Liver (tissue), 8 donors: ENCODE measurements at regions not wholly inside any gene's neighbourhood (a gene's known extent, or its start where the extent isn't known, plus 50 kb on each side); places are given as distances from the start of the nearest gene placed in this dataset.

Experiments used
- DNase-seq: peaks from one replicate; pipeline ENCODE4 v3.0.0-alpha.2; 2017; ENCODE audit warnings: low spot score
- H3K27ac ChIP-seq, 2 donors: one replicate each; pipeline ENCODE4 v1.7.0; 2013; ENCODE audit warnings: inconsistent platforms in 2 of 2, low read length in 2 of 2, control low read depth in 1 of 2, low read depth in 1 of 2, mild to moderate bottlenecking in 1 of 2
- H3K27me3 ChIP-seq, 4 donors: one replicate each; pipeline versions ENCODE4 v1.6.1 to v1.7.0; 2013; ENCODE audit warnings: low read length in 3 of 4, inconsistent platforms in 1 of 4, mild to moderate bottlenecking in 1 of 4, moderate library complexity in 1 of 4; ENCODE audit not compliant: control insufficient read depth in 4 of 4, insufficient read depth in 4 of 4
- H3K36me3 ChIP-seq, 4 donors: one replicate each; pipeline versions ENCODE4 v1.6.1 to v1.7.0; 2013; ENCODE audit warnings: low read length in 3 of 4, mild to moderate bottlenecking in 3 of 4, low read depth in 1 of 4, moderate library complexity in 1 of 4; ENCODE audit not compliant: control insufficient read depth in 4 of 4, insufficient read depth in 3 of 4
- H3K4me1 ChIP-seq, 4 donors: one replicate each; pipeline versions ENCODE4 v1.6.1 to v1.7.0; 2013; ENCODE audit warnings: low read length in 3 of 4, mild to moderate bottlenecking in 3 of 4, moderate library complexity in 1 of 4; ENCODE audit not compliant: control insufficient read depth in 4 of 4, insufficient read depth in 4 of 4
- H3K4me3 ChIP-seq, 3 donors: one replicate each; pipeline versions ENCODE4 v1.6.1 to v1.7.0; 2013; ENCODE audit warnings: low read length in 3 of 3, control low read depth in 1 of 3, low read depth in 1 of 3, mild to moderate bottlenecking in 1 of 3
- H3K9ac ChIP-seq, 2 donors: one replicate each; pipeline ENCODE4 v1.7.0; 2013; ENCODE audit warnings: low read length in 2 of 2, mild to moderate bottlenecking in 2 of 2, moderate library complexity in 2 of 2, control low read depth in 1 of 2, low read depth in 1 of 2
- H3K9me3 ChIP-seq, 4 donors: one replicate each; pipeline versions ENCODE4 v1.6.1 to v1.7.0; 2013; ENCODE audit warnings: low read length in 3 of 4; ENCODE audit not compliant: control insufficient read depth in 4 of 4
- EGR1 ChIP-seq, 2 donors: IDR thresholded peaks; 2 replicates each; pipeline ENCODE4 v1.6.1; 2016 to 2018; ENCODE audit warnings: antibody characterized with exemption in 2 of 2, low read depth in 2 of 2
- FOXA1 ChIP-seq: IDR thresholded peaks from 2 replicates; pipeline ENCODE4 v1.6.1; 2016; ENCODE audit warnings: antibody characterized with exemption
- GABPA ChIP-seq, 2 donors: IDR thresholded peaks in 1 of 2; conservative IDR thresholded peaks in 1 of 2; 2 replicates each; pipeline ENCODE4 v1.6.1; 2016; ENCODE audit warnings: antibody characterized with exemption in 2 of 2, mild to moderate bottlenecking in 1 of 2, moderate library complexity in 1 of 2
- HNF4A ChIP-seq, 2 donors: conservative IDR thresholded peaks; 2 replicates each; pipeline ENCODE4 v1.6.1; 2016; ENCODE audit warnings: antibody characterized with exemption in 2 of 2, mild to moderate bottlenecking in 2 of 2
- HNF4G ChIP-seq: IDR thresholded peaks from 2 replicates; pipeline ENCODE4 v1.6.1; 2016; ENCODE audit warnings: antibody characterized with exemption
- RAD21 ChIP-seq, 2 donors: IDR thresholded peaks; 2 replicates each; pipeline ENCODE4 v1.6.1; 2016; ENCODE audit warnings: antibody characterized with exemption in 2 of 2, mild to moderate bottlenecking in 2 of 2
- RXRA ChIP-seq, 2 donors: IDR thresholded peaks; 2 replicates each; pipeline ENCODE4 v1.6.1; 2017 to 2018; ENCODE audit warnings: antibody characterized with exemption in 2 of 2, mild to moderate bottlenecking in 1 of 2
- SP1 ChIP-seq: IDR thresholded peaks from 2 replicates; pipeline ENCODE4 v1.6.1; 2018; ENCODE audit warnings: antibody characterized with exemption, mild to moderate bottlenecking
- TAF1 ChIP-seq: conservative IDR thresholded peaks from 2 replicates; pipeline ENCODE4 v1.6.1; 2016; ENCODE audit warnings: antibody characterized with exemption, mild to moderate bottlenecking
- YY1 ChIP-seq: IDR thresholded peaks from 2 replicates; pipeline ENCODE4 v1.6.1; 2016; ENCODE audit warnings: antibody characterized with exemption, mild to moderate bottlenecking
- WGBS: extraction: QIAGEN DNeasy Blood & Tissue Kit; methylation state at CpG from one replicate; pipeline ENCODE4 v1.1.7; 2013; 5-methylcytosine and 5-hydroxymethylcytosine counted together
- TF ChIP-seq, protein P1 (sequence below): IDR thresholded peaks from 2 replicates; pipeline ENCODE4 v1.6.1; 2016; ENCODE audit warnings: antibody characterized with exemption, mild to moderate bottlenecking
- TF ChIP-seq, protein P2 (sequence below): IDR thresholded peaks from 2 replicates; pipeline ENCODE4 v1.6.1; 2016; ENCODE audit warnings: antibody characterized with exemption
- TF ChIP-seq, protein P3 (sequence below): fragments of 150-350 bp; IDR thresholded peaks from 2 replicates; pipeline ENCODE4 v1.5.1; 2017; ENCODE audit warnings: improper control_type of control experiment, low read depth, low read length; ENCODE audit not compliant: missing input control
- donor health status: healthy.
- donor health status: healthy.
- donor health status: healthy.
- donor health status: healthy.
- donor health status: healthy.

DNA sequence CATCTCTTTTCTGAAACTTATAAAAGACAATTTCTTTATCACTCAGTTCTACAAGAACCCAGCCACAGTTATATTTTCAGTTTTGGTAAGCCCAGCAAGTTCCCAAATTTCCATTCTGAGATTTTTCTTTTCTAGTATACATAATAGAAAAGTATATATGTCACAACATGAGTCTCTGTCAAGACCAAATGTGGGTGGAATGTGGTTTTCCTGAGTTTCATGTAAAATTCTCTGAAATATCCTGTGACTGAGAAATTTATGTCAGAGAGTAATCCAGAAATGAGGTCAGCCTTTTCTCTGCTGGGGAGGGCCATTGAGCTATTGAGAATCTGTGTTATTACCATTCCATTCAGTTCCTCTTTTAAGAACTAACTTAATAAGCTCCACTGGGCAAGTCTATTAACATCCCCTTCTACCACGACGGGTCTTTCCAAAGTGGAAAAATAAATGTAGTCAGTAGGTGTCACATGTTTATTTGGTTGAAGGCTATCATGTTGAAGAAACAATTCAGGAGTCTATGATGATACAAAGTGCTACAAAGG lies 100.7 kb upstream of the HMGN3 start:
- no peaks in the 10 kb centered on the region for H3K4me1 ChIP-seq
- TF ChIP-seq RAD21 (IDR thresholded peaks at IDR 0.05) (no peak), YY1 (no peak), SP1 (no peak), RXRA (IDR thresholded peaks at IDR 0.05) (no peak), HNF4G (no peak)
- TF ChIP-seq, protein P1, sequence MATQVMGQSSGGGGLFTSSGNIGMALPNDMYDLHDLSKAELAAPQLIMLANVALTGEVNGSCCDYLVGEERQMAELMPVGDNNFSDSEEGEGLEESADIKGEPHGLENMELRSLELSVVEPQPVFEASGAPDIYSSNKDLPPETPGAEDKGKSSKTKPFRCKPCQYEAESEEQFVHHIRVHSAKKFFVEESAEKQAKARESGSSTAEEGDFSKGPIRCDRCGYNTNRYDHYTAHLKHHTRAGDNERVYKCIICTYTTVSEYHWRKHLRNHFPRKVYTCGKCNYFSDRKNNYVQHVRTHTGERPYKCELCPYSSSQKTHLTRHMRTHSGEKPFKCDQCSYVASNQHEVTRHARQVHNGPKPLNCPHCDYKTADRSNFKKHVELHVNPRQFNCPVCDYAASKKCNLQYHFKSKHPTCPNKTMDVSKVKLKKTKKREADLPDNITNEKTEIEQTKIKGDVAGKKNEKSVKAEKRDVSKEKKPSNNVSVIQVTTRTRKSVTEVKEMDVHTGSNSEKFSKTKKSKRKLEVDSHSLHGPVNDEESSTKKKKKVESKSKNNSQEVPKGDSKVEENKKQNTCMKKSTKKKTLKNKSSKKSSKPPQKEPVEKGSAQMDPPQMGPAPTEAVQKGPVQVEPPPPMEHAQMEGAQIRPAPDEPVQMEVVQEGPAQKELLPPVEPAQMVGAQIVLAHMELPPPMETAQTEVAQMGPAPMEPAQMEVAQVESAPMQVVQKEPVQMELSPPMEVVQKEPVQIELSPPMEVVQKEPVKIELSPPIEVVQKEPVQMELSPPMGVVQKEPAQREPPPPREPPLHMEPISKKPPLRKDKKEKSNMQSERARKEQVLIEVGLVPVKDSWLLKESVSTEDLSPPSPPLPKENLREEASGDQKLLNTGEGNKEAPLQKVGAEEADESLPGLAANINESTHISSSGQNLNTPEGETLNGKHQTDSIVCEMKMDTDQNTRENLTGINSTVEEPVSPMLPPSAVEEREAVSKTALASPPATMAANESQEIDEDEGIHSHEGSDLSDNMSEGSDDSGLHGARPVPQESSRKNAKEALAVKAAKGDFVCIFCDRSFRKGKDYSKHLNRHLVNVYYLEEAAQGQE, result no peak
- TF ChIP-seq, protein P2, sequence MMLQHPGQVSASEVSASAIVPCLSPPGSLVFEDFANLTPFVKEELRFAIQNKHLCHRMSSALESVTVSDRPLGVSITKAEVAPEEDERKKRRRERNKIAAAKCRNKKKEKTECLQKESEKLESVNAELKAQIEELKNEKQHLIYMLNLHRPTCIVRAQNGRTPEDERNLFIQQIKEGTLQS, result no peak
- TF ChIP-seq, protein P3, sequence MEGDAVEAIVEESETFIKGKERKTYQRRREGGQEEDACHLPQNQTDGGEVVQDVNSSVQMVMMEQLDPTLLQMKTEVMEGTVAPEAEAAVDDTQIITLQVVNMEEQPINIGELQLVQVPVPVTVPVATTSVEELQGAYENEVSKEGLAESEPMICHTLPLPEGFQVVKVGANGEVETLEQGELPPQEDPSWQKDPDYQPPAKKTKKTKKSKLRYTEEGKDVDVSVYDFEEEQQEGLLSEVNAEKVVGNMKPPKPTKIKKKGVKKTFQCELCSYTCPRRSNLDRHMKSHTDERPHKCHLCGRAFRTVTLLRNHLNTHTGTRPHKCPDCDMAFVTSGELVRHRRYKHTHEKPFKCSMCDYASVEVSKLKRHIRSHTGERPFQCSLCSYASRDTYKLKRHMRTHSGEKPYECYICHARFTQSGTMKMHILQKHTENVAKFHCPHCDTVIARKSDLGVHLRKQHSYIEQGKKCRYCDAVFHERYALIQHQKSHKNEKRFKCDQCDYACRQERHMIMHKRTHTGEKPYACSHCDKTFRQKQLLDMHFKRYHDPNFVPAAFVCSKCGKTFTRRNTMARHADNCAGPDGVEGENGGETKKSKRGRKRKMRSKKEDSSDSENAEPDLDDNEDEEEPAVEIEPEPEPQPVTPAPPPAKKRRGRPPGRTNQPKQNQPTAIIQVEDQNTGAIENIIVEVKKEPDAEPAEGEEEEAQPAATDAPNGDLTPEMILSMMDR, result no peak
- no peaks in the 10 kb centered on the region for H3K36me3 ChIP-seq
- WGBS, result 72% methylated on average over 2 of the region's 2 CpGs
- DNase-seq, result no peak
- no peaks in the 10 kb centered on the region for H3K9me3 ChIP-seq
- H3K4me3 ChIP-seq, result no peak overlapping the region
- no peak overlapping the region for H3K9ac ChIP-seq
- no peaks in the 10 kb centered on the region for H3K27me3 ChIP-seq
- no peak overlapping the region for H3K27ac ChIP-seq

DNA sequence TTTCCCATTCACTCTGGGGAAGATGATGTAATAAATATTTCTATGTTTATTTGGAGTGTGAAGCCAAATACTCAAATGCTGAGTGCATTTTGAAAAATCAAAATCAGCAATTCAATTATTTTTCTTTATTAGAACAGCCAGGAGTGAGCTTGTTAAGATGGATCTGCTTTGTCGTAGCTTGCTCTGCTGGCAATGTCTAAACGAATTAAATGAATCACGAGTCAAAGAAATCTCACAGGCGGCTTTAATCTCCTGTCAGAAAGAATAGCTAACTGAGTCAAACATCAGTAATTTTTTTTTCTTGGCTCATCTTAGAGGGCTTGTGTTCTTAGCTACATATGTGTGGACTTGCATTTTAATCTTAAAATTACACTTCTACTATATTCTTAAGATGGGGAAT lies 100.2 kb upstream of the HMGN3 start:
- H3K9me3 ChIP-seq, result no peaks in the 10 kb centered on the region
- no peaks in the 10 kb centered on the region for H3K4me1 ChIP-seq
- no peak for DNase-seq
- 80% methylated on average over 4 of the region's 4 CpGs for WGBS
- H3K27ac ChIP-seq, result no peak overlapping the region
- no peaks in the 10 kb centered on the region for H3K27me3 ChIP-seq
- no peak overlapping the region for H3K4me3 ChIP-seq
- H3K9ac ChIP-seq, result no peak overlapping the region
- no peaks in the 10 kb centered on the region for H3K36me3 ChIP-seq
- TF ChIP-seq HNF4G (no peak), FOXA1 (no peak), YY1 (no peak), EGR1 (IDR thresholded peaks at IDR 0.05; ENCODE audit: low read depth in 2 of 2) (no peak), TAF1 (no peak), RAD21 (IDR thresholded peaks at IDR 0.05) (no peak), GABPA (IDR thresholded peaks at IDR 0.05 in 1 of 2, conservative IDR thresholded peaks at IDR 0.05 in 1 of 2) (no peak), RXRA (IDR thresholded peaks at IDR 0.05) (no peak), HNF4A (conservative IDR thresholded peaks at IDR 0.05) (no peak)
- TF ChIP-seq, protein P2, result no peak
